ENCODE measurements at regions not wholly inside any gene's neighbourhood (a gene's known extent, or its start where the extent isn't known, plus 50 kb on each side); places are given as distances from the start of the nearest gene placed in this dataset.

DNA sequence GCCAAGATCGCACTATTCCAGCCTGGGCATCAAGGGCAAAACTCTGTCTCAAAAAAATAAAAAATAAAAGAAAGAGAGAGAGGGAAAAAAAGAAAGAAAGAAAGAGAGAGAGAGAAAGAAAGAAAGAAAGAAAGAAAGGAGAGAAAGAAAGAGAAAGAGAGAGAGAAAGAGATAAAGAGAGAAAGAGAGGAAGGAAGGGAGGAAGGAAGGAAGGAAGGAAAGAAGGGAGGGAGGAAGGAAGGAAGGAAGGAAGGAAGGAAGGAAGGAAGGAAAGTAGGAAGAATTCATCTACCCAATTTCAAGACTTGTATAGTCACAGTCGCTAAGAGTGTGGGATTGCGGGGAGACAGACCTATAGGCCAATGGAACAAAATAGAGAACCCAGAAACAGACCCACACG, 290.6 kb downstream of the NPHP4 start:
- TF ChIP-seq TCF12 (IDR thresholded peaks at IDR 0.05; ENCODE audit: low read depth) (no peak), EGR1 (IDR thresholded peaks at IDR 0.05) (no peak), CEBPB (IDR thresholded peaks at IDR 0.05) (no peak), ZBTB7A (IDR thresholded peaks at IDR 0.05; ENCODE audit: low read depth) (no peak), TAF1 (IDR thresholded peaks at IDR 0.05; ENCODE audit: low read depth) (no peak), NFIC (IDR thresholded peaks at IDR 0.05) (no peak), RAD21 (IDR thresholded peaks at IDR 0.05; ENCODE audit: low read depth) (no peak), YY1 (IDR thresholded peaks at IDR 0.05; ENCODE audit: low read depth) (no peak), FOXM1 (IDR thresholded peaks at IDR 0.05; ENCODE audit: borderline replicate concordance, low read depth) (no peak), EP300 (IDR thresholded peaks at IDR 0.05; ENCODE audit: borderline replicate concordance) (no peak), CREB1 (IDR thresholded peaks at IDR 0.05; ENCODE audit: low read depth) (no peak), TEAD4 (IDR thresholded peaks at IDR 0.05) (no peak)
- TF ChIP-seq, protein P1, sequence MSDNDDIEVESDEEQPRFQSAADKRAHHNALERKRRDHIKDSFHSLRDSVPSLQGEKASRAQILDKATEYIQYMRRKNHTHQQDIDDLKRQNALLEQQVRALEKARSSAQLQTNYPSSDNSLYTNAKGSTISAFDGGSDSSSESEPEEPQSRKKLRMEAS (IDR thresholded peaks at IDR 0.05) = no peak
- TF ChIP-seq, protein P2, sequence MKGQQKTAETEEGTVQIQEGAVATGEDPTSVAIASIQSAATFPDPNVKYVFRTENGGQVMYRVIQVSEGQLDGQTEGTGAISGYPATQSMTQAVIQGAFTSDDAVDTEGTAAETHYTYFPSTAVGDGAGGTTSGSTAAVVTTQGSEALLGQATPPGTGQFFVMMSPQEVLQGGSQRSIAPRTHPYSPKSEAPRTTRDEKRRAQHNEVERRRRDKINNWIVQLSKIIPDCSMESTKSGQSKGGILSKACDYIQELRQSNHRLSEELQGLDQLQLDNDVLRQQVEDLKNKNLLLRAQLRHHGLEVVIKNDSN (IDR thresholded peaks at IDR 0.05) = no peak

DNA sequence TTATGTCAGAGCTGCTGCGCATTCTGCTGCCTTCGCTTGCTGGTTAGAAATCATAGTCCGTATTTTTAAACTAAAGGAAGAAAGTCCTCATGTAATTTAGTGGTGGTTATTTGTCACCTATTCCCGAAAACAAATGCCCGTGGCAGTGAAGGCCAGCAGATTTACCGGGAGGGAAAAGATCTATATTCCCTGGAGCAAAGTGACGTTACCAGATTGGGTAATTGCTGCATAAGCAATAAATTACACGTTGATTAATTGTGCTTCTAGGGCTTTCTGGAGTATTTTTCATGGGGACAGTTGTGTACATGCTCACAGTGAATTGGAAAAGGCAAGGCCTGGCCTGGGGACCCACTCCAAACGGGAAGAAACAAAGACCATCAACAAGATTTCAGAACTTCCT, 298.7 kb downstream of the NPHP4 start:
- TF ChIP-seq, protein P3, sequence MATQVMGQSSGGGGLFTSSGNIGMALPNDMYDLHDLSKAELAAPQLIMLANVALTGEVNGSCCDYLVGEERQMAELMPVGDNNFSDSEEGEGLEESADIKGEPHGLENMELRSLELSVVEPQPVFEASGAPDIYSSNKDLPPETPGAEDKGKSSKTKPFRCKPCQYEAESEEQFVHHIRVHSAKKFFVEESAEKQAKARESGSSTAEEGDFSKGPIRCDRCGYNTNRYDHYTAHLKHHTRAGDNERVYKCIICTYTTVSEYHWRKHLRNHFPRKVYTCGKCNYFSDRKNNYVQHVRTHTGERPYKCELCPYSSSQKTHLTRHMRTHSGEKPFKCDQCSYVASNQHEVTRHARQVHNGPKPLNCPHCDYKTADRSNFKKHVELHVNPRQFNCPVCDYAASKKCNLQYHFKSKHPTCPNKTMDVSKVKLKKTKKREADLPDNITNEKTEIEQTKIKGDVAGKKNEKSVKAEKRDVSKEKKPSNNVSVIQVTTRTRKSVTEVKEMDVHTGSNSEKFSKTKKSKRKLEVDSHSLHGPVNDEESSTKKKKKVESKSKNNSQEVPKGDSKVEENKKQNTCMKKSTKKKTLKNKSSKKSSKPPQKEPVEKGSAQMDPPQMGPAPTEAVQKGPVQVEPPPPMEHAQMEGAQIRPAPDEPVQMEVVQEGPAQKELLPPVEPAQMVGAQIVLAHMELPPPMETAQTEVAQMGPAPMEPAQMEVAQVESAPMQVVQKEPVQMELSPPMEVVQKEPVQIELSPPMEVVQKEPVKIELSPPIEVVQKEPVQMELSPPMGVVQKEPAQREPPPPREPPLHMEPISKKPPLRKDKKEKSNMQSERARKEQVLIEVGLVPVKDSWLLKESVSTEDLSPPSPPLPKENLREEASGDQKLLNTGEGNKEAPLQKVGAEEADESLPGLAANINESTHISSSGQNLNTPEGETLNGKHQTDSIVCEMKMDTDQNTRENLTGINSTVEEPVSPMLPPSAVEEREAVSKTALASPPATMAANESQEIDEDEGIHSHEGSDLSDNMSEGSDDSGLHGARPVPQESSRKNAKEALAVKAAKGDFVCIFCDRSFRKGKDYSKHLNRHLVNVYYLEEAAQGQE (IDR thresholded peaks at IDR 0.05; ENCODE audit: low read depth) = no peak
- no peak for TF ChIP-seq CREB1 (IDR thresholded peaks at IDR 0.05; ENCODE audit: low read depth)

DNA sequence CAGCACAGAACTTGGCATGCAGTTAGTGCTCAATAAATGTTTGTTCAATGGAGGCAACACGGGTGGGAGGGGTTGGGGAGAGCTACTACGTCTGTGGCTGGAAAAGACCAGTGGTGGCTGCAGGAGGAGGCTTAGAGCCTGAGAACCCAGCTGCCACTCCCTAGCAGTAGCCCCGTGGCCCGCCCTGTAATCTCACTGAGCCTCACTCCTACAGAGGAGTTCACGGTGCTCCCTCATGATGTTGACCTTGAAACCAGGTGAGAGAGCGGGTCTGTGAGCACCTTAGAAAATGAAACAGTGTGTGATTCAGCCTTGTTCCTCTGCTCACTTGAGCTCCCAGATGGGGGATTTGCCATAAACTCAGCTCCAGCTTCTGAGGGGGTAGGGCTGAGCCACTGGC, 299.6 kb downstream of the NPHP4 start:
- TF ChIP-seq FOXM1 (IDR thresholded peaks at IDR 0.05; ENCODE audit: borderline replicate concordance, low read depth) = no peak
- TF ChIP-seq RAD21 (IDR thresholded peaks at IDR 0.05; ENCODE audit: low read depth) = no peak
- no peak for TF ChIP-seq CEBPB (IDR thresholded peaks at IDR 0.05)
- no peak for TF ChIP-seq EP300 (IDR thresholded peaks at IDR 0.05; ENCODE audit: borderline replicate concordance)
- TF ChIP-seq, protein P2 (IDR thresholded peaks at IDR 0.05) = no peak
- no peak for TF ChIP-seq TAF1 (IDR thresholded peaks at IDR 0.05; ENCODE audit: low read depth)
- TF ChIP-seq, protein P3 (IDR thresholded peaks at IDR 0.05; ENCODE audit: low read depth) = no peak
- TF ChIP-seq, protein P1 (IDR thresholded peaks at IDR 0.05) = no peak
- TF ChIP-seq NFIC (IDR thresholded peaks at IDR 0.05) = no peak
- no peak for TF ChIP-seq EGR1 (IDR thresholded peaks at IDR 0.05)
- no peak for TF ChIP-seq YY1 (IDR thresholded peaks at IDR 0.05; ENCODE audit: low read depth)
- TF ChIP-seq TCF12 (IDR thresholded peaks at IDR 0.05; ENCODE audit: low read depth) = no peak
- no peak for TF ChIP-seq TEAD4 (IDR thresholded peaks at IDR 0.05)
- no peak for TF ChIP-seq CREB1 (IDR thresholded peaks at IDR 0.05; ENCODE audit: low read depth)
- TF ChIP-seq ZBTB7A (IDR thresholded peaks at IDR 0.05; ENCODE audit: low read depth) = no peak

DNA sequence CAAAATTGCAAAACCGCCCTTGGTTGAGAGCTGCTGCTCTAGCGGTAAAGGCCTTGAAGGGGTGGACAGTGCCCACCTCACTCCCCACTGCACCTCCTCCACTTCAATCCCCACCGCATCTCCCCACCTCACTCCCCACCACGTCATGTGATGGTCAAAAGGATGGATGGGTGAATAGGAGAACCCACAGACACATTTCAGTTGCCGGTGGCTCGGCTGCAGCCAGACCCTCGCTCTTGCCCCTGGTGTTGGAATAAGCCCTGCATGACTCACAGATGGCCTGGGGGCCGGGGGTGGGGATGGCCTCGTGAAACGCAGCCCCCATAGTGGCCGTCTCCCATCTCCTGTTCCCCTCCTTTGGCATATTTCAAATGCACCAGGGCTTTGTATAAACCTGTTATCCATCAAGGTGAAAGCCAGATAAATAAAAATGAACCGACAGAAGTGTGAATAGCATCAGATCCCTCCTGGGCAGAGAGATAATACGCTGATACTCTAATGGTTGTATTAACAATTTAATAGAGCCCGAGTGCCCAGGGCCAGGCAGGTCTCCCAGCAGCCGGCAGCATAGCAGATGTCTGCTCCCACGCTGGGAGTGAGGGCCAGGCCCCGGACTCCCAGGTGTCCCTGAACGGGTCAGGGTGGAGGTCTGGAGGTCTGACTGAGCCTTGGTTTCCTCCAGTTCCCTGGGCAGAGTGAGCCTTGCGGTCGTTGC, 300.3 kb downstream of the NPHP4 start:
- TF ChIP-seq, protein P1 (IDR thresholded peaks at IDR 0.05) = no peak
- no peak for TF ChIP-seq CEBPB (IDR thresholded peaks at IDR 0.05)
- no peak for TF ChIP-seq CREB1 (IDR thresholded peaks at IDR 0.05; ENCODE audit: low read depth)
- no peak for TF ChIP-seq YY1 (IDR thresholded peaks at IDR 0.05; ENCODE audit: low read depth)

DNA sequence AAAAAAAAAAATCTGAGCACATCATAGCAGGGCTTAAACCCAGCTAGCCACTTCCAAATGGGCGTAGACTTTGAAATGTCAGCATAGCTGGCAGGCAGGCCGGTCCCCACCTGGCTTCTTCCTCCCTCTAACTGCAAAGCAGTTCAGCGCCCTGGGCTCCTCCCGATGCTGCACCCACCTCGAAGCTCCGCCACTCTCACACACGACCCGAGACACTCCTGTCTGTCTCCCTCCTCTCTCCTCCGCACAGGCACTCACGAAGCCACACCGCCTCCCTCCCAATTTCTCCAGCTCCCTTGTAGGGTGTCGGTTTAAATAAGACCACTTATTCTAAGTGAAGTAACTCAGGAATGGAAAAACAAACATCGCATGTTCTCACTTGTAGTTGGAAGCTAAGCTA, 301.3 kb downstream of the NPHP4 start:
- TF ChIP-seq, protein P1 (IDR thresholded peaks at IDR 0.05) = no peak
- TF ChIP-seq EGR1 (IDR thresholded peaks at IDR 0.05) (no peak), NFIC (IDR thresholded peaks at IDR 0.05) (no peak), CEBPB (IDR thresholded peaks at IDR 0.05) (no peak), TEAD4 (IDR thresholded peaks at IDR 0.05) (no peak), RAD21 (IDR thresholded peaks at IDR 0.05; ENCODE audit: low read depth) (no peak)
- TF ChIP-seq, protein P2 (IDR thresholded peaks at IDR 0.05) = no peak

Data from Ishikawa (cell line).